Esophagus squamous epithelium (tissue), 5 donors: ENCODE measurements at regions not wholly inside any gene's neighbourhood (a gene's known extent, or its start where the extent isn't known, plus 50 kb on each side); places are given as distances from the start of the nearest gene placed in this dataset.
"Not testable (repeated sequence)": the region's sequence is repeated elsewhere in the genome, so short reads cannot be mapped to it uniquely, and the experiment has no call there.

Experiments
- DNase-seq: peaks from one replicate; lab custom pipeline; 2025; lab: John Stamatoyannopoulos, UW
- H3K27ac ChIP-seq, 4 donors: fragments of 200-600 bp; sonication (generic); one replicate each; pipeline ENCODE4 v1.5.1; 2016 to 2019; ENCODE audit warnings: mild to moderate bottlenecking in 1 of 4
- H3K27me3 ChIP-seq, 4 donors: fragments of 200-600 bp; sonication (generic); 1 replicate in 3 of 4; 2 replicates in 1 of 4; pipeline versions ENCODE4 v1.5.1 to v1.6.0; 2017 to 2021; ENCODE audit warnings: antibody characterized with exemption in 1 of 4
- H3K36me3 ChIP-seq, 3 donors: fragments of 200-600 bp; sonication (generic); one replicate each; pipeline ENCODE4 v1.5.1; 2016 to 2019
- H3K4me1 ChIP-seq, 3 donors: fragments of 200-600 bp; sonication (generic); one replicate each; pipeline ENCODE4 v1.5.1; 2017 to 2019
- H3K4me3 ChIP-seq, 4 donors: fragments of 200-600 bp; sonication (generic); 1 replicate in 3 of 4; 2 replicates in 1 of 4; pipeline ENCODE4 v1.5.1; 2016 to 2019; ENCODE audit warnings: mild to moderate bottlenecking in 2 of 4, moderate library complexity in 1 of 4
- H3K9me3 ChIP-seq, 3 donors: fragments of 200-600 bp; sonication (generic); one replicate each; pipeline ENCODE4 v1.5.1; 2016 to 2019
- POLR2A ChIP-seq, 4 donors: fragments of 450-650 bp; IDR thresholded peaks; one replicate each; pipeline ENCODE4 v1.6.1; 2017; ENCODE audit warnings: antibody characterized with exemption in 4 of 4, mild to moderate bottlenecking in 4 of 4, moderate library complexity in 3 of 4
- WGBS, 2 donors: methylation state at CpG; one replicate each; pipeline ENCODE4 v1.1.5; 2018; 5-methylcytosine and 5-hydroxymethylcytosine counted together
- intact Hi-C: fragments of 100-400 bp; cut with DNase I; formaldehyde crosslinking; loops from one replicate; pipeline ENCODE4 v1.15.0; 2022
- TF ChIP-seq, protein P1 (sequence below), 6 experiments: fragments of 450-650 bp in 4 of 6; fragments of 200-600 bp in 2 of 6; sonication (generic) in 2 of 6; IDR thresholded peaks; one replicate each; pipeline ENCODE4 v1.5.1; 2016 to 2019; ENCODE audit warnings: antibody characterized with exemption in 6 of 6, mild to moderate bottlenecking in 4 of 6, moderate library complexity in 4 of 6
- donor health status: DM: yes; HTN: yes; CAD: no.

DNA sequence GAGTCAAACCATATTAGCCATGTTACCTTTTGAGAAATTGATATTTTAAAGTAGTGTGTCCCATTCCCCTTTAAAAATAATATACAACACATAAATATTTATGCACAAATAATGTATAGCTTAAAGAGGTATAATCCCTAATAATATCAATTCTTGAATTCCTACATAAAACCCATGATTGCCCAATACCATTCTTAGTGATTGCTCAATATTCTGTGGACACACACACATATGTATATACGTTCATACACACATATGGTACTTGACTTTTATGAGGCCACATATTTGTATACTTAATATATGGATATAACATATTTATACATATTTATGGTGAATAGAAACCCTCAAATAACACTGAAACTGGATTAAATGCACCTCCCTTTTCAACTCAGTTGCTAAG lies 367.4 kb downstream of the ZBBX start:
- intact Hi-C loops, result no loop called here
- 41 to 54% methylated on average over 1 of the region's 1 CpG for WGBS, 2 donors
- no peaks in the 10 kb centered on the region for H3K4me1 ChIP-seq
- TF ChIP-seq, protein P1, sequence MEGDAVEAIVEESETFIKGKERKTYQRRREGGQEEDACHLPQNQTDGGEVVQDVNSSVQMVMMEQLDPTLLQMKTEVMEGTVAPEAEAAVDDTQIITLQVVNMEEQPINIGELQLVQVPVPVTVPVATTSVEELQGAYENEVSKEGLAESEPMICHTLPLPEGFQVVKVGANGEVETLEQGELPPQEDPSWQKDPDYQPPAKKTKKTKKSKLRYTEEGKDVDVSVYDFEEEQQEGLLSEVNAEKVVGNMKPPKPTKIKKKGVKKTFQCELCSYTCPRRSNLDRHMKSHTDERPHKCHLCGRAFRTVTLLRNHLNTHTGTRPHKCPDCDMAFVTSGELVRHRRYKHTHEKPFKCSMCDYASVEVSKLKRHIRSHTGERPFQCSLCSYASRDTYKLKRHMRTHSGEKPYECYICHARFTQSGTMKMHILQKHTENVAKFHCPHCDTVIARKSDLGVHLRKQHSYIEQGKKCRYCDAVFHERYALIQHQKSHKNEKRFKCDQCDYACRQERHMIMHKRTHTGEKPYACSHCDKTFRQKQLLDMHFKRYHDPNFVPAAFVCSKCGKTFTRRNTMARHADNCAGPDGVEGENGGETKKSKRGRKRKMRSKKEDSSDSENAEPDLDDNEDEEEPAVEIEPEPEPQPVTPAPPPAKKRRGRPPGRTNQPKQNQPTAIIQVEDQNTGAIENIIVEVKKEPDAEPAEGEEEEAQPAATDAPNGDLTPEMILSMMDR (IDR thresholded peaks at IDR 0.05), result no peak
- TF ChIP-seq POLR2A (IDR thresholded peaks at IDR 0.05), result no peak
- H3K9me3 ChIP-seq, result no peaks in the 10 kb centered on the region
- H3K36me3 ChIP-seq, result no peaks in the 10 kb centered on the region
- H3K4me3 ChIP-seq, result no peak overlapping the region
- no peaks in the 10 kb centered on the region for H3K27me3 ChIP-seq
- no peak overlapping the region for H3K27ac ChIP-seq
- no peak for DNase-seq

DNA sequence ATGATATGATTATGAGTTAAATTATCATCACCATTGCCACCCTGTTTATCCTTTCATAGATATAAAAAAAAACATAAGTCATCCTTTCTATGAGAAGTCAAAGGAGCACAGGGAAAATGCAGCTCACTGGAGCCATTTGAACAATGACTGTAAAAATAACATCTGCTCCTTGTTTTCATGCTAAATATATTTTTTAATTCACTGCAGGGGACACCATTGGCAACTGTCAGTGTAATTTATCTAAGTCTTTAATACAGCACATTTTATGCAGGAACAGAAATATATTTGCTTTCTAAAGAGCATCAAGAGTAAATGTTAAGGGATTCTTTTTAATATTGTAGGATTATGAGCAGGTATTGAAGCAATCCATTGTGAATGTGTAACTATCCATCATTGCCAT lies 371.3 kb downstream of the ZBBX start:
- TF ChIP-seq, protein P1 (IDR thresholded peaks at IDR 0.05), result no peak
- no peak for TF ChIP-seq POLR2A (IDR thresholded peaks at IDR 0.05)
- no peak for DNase-seq
- no peaks in the 10 kb centered on the region for H3K9me3 ChIP-seq
- no peak overlapping the region for H3K27ac ChIP-seq
- H3K4me3 ChIP-seq, result no peak overlapping the region
- intact Hi-C loops, result no loop called here
- no peaks in the 10 kb centered on the region for H3K4me1 ChIP-seq
- H3K36me3 ChIP-seq, result no peaks in the 10 kb centered on the region
- H3K27me3 ChIP-seq, result no peaks in the 10 kb centered on the region

DNA sequence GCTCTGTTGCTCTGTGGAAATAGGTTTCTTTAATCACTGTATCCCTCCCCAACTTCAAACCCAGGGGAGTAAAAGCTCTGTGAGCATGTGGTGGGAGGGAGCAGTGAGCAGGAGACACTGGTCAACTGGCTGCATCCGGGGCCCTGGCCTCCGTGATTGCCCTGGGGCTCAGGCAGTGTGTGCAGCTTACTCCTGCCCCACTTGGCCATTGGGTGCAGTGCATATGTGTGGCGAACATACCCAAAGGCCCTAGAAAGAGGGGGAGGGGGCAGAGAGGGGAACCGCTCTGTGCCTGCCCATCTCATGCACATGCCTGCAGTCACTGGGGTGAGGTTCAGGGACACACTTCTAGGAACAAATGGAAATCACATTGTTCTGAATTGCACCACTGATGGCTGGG lies 378.7 kb downstream of the ZBBX start:
- Histone ChIP-seq H3K36me3 (no peaks in the 10 kb centered on the region), H3K27me3 (no peaks in the 10 kb centered on the region), H3K27ac (no peak overlapping the region), H3K4me3 (no peak overlapping the region), H3K4me1 (no peaks in the 10 kb centered on the region), H3K9me3 (peaks cover 0 to 8% (median 0%) of the 10 kb centered on the region in 3 donors)
- intact Hi-C loops, result no loop called here
- DNase-seq, result no peak
- no peak for TF ChIP-seq POLR2A (IDR thresholded peaks at IDR 0.05)
- TF ChIP-seq, protein P1 (IDR thresholded peaks at IDR 0.05), result no peak
- WGBS, 2 donors, result 78% methylated on average over 3 of the region's 4 CpGs; no CpG with 5 or more reads in 1 of the 2 donors

DNA sequence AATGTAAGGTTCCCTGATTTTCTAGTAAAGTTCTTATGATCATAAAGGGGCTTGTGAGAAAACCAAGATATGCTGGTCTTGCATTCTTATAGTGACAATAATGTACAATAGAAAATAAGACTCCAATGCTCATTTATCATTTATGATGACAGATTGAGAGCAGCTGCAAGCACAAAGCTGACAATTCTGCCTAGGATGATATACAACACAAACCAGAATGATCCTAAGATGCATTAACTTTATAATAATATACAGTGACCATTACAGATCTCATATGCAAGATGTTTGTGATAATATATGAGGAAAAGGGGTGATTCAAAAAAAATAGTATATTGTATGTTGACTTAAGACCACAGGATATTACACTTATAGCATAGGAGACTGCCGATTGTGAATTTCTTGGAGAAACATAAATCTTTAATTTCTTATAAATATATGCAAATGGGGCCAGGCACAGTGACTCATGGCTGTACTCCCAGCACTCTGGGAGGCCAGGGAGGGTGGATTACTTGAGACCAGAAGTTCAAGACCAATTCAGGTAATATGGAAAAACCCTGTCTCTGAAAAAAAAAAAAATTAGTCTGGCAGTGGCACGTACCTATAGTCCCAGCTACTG lies 387.0 kb downstream of the ZBBX start:
- no peaks in the 10 kb centered on the region for H3K4me1 ChIP-seq
- no peak for DNase-seq
- intact Hi-C loops, result no loop called here
- no peaks in the 10 kb centered on the region for H3K36me3 ChIP-seq
- 58 to 68% methylated on average over 2 of the region's 2 CpGs for WGBS, 2 donors
- H3K27ac ChIP-seq, result no peak overlapping the region
- H3K4me3 ChIP-seq, result no peak overlapping the region
- no peak for TF ChIP-seq POLR2A (IDR thresholded peaks at IDR 0.05)
- TF ChIP-seq, protein P1 (IDR thresholded peaks at IDR 0.05), result no peak
- H3K9me3 ChIP-seq, result no peaks in the 10 kb centered on the region
- H3K27me3 ChIP-seq, result no peaks in the 10 kb centered on the region

DNA sequence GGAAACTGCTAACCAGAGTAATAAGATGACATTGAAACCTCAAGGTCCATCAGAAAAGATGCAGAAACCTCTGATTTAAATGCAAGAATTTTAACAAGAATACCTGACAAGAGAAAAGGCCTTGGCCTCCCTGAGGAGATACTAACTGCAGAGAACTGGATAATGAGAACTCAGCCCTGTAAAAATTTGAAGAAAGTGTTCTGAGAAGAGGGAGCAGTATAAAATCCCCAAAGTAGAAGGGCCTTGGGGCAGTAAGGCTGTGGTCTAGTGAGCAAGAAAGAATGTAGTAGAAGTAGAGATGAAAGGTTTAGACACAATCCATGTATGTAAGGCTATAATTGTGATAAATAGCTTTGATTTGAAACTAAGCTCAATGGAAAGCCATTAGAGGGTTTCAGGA lies 394.1 kb downstream of the ZBBX start:
- Histone ChIP-seq H3K36me3 (no peaks in the 10 kb centered on the region), H3K27me3 (no peaks in the 10 kb centered on the region), H3K9me3 (no peaks in the 10 kb centered on the region), H3K4me1 (no peaks in the 10 kb centered on the region), H3K27ac (no peak overlapping the region), H3K4me3 (no peak overlapping the region)
- no peak for DNase-seq
- TF ChIP-seq, protein P1 (IDR thresholded peaks at IDR 0.05), result no peak
- no peak for TF ChIP-seq POLR2A (IDR thresholded peaks at IDR 0.05)
- intact Hi-C loops, result no loop called here

DNA sequence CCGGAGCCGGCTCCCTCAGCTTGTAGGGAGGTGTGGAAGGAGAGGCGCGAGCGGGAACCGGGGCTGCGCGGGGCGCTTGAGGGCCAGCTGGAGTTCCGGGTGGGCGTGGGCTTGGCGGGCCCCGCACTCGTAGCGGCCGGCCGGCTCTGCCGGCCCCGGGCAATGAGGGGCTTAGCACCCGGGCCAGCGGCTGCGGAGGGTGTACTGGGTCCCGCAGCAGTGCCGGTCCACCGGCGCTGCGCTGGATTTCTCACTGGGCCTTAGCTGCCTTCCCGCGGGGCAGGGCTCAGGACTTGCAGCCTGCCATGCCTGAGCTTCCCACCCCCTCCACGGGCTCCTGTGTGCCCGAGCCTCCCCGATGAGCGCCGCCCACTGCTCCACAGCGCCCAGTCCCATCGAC lies 404.3 kb downstream of the ZBBX start:
- 94% methylated on average over 10 of the region's 36 CpGs; no CpG with 5 or more reads in 1 of the 2 donors for WGBS, 2 donors
- H3K4me3 ChIP-seq, H3K27ac ChIP-seq, intact Hi-C loops, H3K4me1 ChIP-seq, H3K9me3 ChIP-seq, H3K36me3 ChIP-seq, DNase-seq, H3K27me3 ChIP-seq: not testable (repeated sequence)

DNA sequence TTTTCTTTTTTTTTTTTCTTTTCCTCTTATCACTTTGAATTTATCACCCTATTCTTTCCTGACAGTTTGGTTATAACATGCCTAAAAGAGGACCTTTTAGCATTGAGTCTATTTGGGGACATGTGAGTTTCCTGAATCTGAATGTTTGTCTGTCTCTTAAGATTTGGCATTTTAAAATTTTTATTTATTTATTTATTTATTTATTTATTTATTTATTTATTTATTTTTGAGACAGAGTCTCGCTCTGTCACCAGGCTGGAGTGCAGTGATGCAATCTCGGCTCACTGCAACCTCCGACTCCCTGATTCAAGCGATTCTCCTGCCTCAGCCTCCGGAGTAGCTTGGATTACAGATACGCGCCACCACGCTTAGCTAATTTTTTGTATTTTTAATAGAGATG lies 412.4 kb downstream of the ZBBX start:
- intact Hi-C loops, H3K4me1 ChIP-seq, H3K27me3 ChIP-seq, H3K27ac ChIP-seq, H3K36me3 ChIP-seq, H3K4me3 ChIP-seq, DNase-seq, H3K9me3 ChIP-seq: not testable (repeated sequence)
- 93 to 95% methylated on average over 8 of the region's 8 CpGs for WGBS, 2 donors
